DOHH2 (cell line): ENCODE measurements at regions not wholly inside any gene's neighbourhood (a gene's known extent, or its start where the extent isn't known, plus 50 kb on each side); places are given as distances from the start of the nearest gene placed in this dataset.

ENCODE experiments used
- CTCF ChIP-seq: fragments of 200-600 bp; sonication (generic); IDR thresholded peaks from one replicate; pipeline ENCODE4 v1.5.1; 2014; ENCODE audit warnings: antibody characterized with exemption, mild to moderate bottlenecking, low read depth, low read length; ENCODE audit not compliant: poor library complexity, severe bottlenecking
- EZH2phosphoT487 ChIP-seq: fragments of 200-600 bp; sonication (generic); IDR thresholded peaks from 2 replicates; pipeline ENCODE4 v1.6.1; 2017; ENCODE audit warnings: borderline replicate concordance, mild to moderate bottlenecking, antibody characterized with exemption, low read length, moderate library complexity, mixed read lengths

- TF ChIP-seq CTCF (no peak), EZH2phosphoT487 (no peak)
These were observed 119.1 kb upstream of the FOXP2 start for GRCh38 chr7:114295522-114295921.
